OCI-LY1 (cell line): ENCODE measurements at regions not wholly inside any gene's neighbourhood (a gene's known extent, or its start where the extent isn't known, plus 50 kb on each side); places are given as distances from the start of the nearest gene placed in this dataset.

Experiments
- H2AFZ ChIP-seq: fragments of 200-600 bp; sonication (generic), shearing (Covaris generic); 2 replicates; pipeline ENCODE4 v1.6.0; 2014; ENCODE audit warnings: antibody characterized with exemption, mild to moderate bottlenecking, low read length
- H3F3A ChIP-seq: fragments of 200-600 bp; sonication (generic), shearing (Covaris generic); 2 replicates; pipeline ENCODE4 v1.6.0; 2014; ENCODE audit warnings: mild to moderate bottlenecking, antibody characterized with exemption, low read length, moderate library complexity; ENCODE audit not compliant: insufficient read depth
- H3K27ac ChIP-seq: fragments of 200-600 bp; sonication (generic); 2 replicates; pipeline ENCODE4 v1.5.1; 2014; ENCODE audit warnings: low read length, mixed run types, mild to moderate bottlenecking, low read depth; ENCODE audit not compliant: poor library complexity, severe bottlenecking
- H3K27me3 ChIP-seq: fragments of 200-600 bp; sonication (generic); 2 replicates; pipeline ENCODE4 v1.6.0; 2014; ENCODE audit warnings: antibody characterized with exemption, mild to moderate bottlenecking, low read length, moderate library complexity; ENCODE audit not compliant: insufficient read depth
- H3K36me3 ChIP-seq: fragments of 200-600 bp; sonication (generic); 2 replicates; pipeline ENCODE4 v1.6.1; 2014; ENCODE audit warnings: mild to moderate bottlenecking, antibody characterized with exemption, low read length, moderate library complexity, mixed read lengths; ENCODE audit not compliant: insufficient read depth
- H3K4me1 ChIP-seq: fragments of 200-600 bp; sonication (generic); 2 replicates; pipeline ENCODE4 v1.5.1; 2014; ENCODE audit warnings: mild to moderate bottlenecking, low read length, moderate library complexity; ENCODE audit not compliant: insufficient read depth, severe bottlenecking
- H3K4me2 ChIP-seq: fragments of 200-600 bp; sonication (generic), shearing (Covaris generic); 2 replicates; pipeline ENCODE4 v1.6.1; 2014; ENCODE audit warnings: low read length
- H3K4me3 ChIP-seq: fragments of 200-600 bp; sonication (generic); 2 replicates; pipeline ENCODE4 v1.5.1; 2014; ENCODE audit warnings: low read length, low read depth, mild to moderate bottlenecking, mixed read lengths; ENCODE audit not compliant: poor library complexity, severe bottlenecking
- H3K79me2 ChIP-seq: fragments of 200-600 bp; shearing (Covaris generic); 2 replicates; pipeline ENCODE4 v1.6.1; 2016; ENCODE audit warnings: mixed run types, low read length, mixed read lengths; ENCODE audit not compliant: insufficient read depth
- H3K9ac ChIP-seq: fragments of 200-600 bp; sonication (generic), shearing (Covaris generic); 2 replicates; pipeline ENCODE4 v1.6.1; 2014; ENCODE audit warnings: mild to moderate bottlenecking, low read length, mixed read lengths
- H3K9me2 ChIP-seq: fragments of 200-600 bp; sonication (generic), shearing (Covaris generic); 2 replicates; pipeline ENCODE4 v1.6.1; 2014; ENCODE audit warnings: low read depth, mild to moderate bottlenecking, low read length, mixed read lengths
- H3K9me3 ChIP-seq: fragments of 200-600 bp; shearing (Covaris generic); 2 replicates; pipeline ENCODE4 v1.6.1; 2014; ENCODE audit warnings: low read length, mixed read lengths
- H4K20me1 ChIP-seq: fragments of 200-600 bp; sonication (generic), shearing (Covaris generic); 2 replicates; pipeline ENCODE4 v1.6.0; 2016; ENCODE audit warnings: mild to moderate bottlenecking, low read length; ENCODE audit not compliant: insufficient read depth
- CTCF ChIP-seq: fragments of 200-600 bp; sonication (generic), shearing (Covaris generic); IDR thresholded peaks from 2 replicates; pipeline ENCODE4 v1.5.1; 2017; ENCODE audit warnings: mild to moderate bottlenecking, antibody characterized with exemption, low read length, moderate library complexity, mixed read lengths
- EZH2 ChIP-seq: fragments of 200-600 bp; sonication (generic), shearing (Covaris generic); IDR thresholded peaks from 2 replicates; pipeline ENCODE4 v1.8.0; 2017; ENCODE audit warnings: borderline replicate concordance, mixed run types, mild to moderate bottlenecking, antibody characterized with exemption, low read length, moderate library complexity, mixed read lengths

GRCh38 chr3:178288074-178288473 lies 248.2 kb upstream of the KCNMB2 start:
- no peak overlapping the region for H3K27ac ChIP-seq
- no peaks in the 10 kb centered on the region for H3K9me2 ChIP-seq
- no peak overlapping the region for H3K4me2 ChIP-seq
- H3K27me3 ChIP-seq, result no peaks in the 10 kb centered on the region
- no peaks in the 10 kb centered on the region for H3K79me2 ChIP-seq
- H3K36me3 ChIP-seq, result no peaks in the 10 kb centered on the region
- H3F3A ChIP-seq, result no peaks in the 10 kb centered on the region
- H4K20me1 ChIP-seq, result no peaks in the 10 kb centered on the region
- no peaks in the 10 kb centered on the region for H3K4me1 ChIP-seq
- no peak overlapping the region for H3K9ac ChIP-seq
- no peak for TF ChIP-seq CTCF
- TF ChIP-seq EZH2, result no peak
- no peaks in the 10 kb centered on the region for H3K9me3 ChIP-seq
- H3K4me3 ChIP-seq, result no peak overlapping the region
- H2AFZ ChIP-seq, result no peak overlapping the region

GRCh38 chr3:178289544-178290160 lies 246.6 kb upstream of the KCNMB2 start:
- no peaks in the 10 kb centered on the region for H4K20me1 ChIP-seq
- H3K4me2 ChIP-seq, result no peak overlapping the region
- no peaks in the 10 kb centered on the region for H3K9me3 ChIP-seq
- no peak overlapping the region for H3K9ac ChIP-seq
- no peaks in the 10 kb centered on the region for H3K79me2 ChIP-seq
- no peak overlapping the region for H3K27ac ChIP-seq
- no peaks in the 10 kb centered on the region for H3F3A ChIP-seq
- no peak overlapping the region for H3K4me3 ChIP-seq
- no peaks in the 10 kb centered on the region for H3K9me2 ChIP-seq
- no peaks in the 10 kb centered on the region for H3K36me3 ChIP-seq
- TF ChIP-seq EZH2 (no peak), CTCF (no peak)
- H2AFZ ChIP-seq, result no peak overlapping the region
- H3K27me3 ChIP-seq, result no peaks in the 10 kb centered on the region
- no peaks in the 10 kb centered on the region for H3K4me1 ChIP-seq

GRCh38 chr3:178291574-178292370 lies 244.5 kb upstream of the KCNMB2 start:
- H3K4me1 ChIP-seq, result no peaks in the 10 kb centered on the region
- TF ChIP-seq EZH2, result no peak
- TF ChIP-seq CTCF, result no peak
- no peaks in the 10 kb centered on the region for H3K27me3 ChIP-seq
- H3K9me3 ChIP-seq, result no peaks in the 10 kb centered on the region
- no peaks in the 10 kb centered on the region for H3F3A ChIP-seq
- H3K79me2 ChIP-seq, result no peaks in the 10 kb centered on the region
- no peaks in the 10 kb centered on the region for H3K9me2 ChIP-seq
- no peak overlapping the region for H3K4me2 ChIP-seq
- H3K36me3 ChIP-seq, result no peaks in the 10 kb centered on the region
- H3K9ac ChIP-seq, result no peak overlapping the region
- no peak overlapping the region for H2AFZ ChIP-seq
- no peak overlapping the region for H3K27ac ChIP-seq
- no peaks in the 10 kb centered on the region for H4K20me1 ChIP-seq
- H3K4me3 ChIP-seq, result no peak overlapping the region
